ENCODE measurements at regions not wholly inside any gene's neighbourhood (a gene's known extent, or its start where the extent isn't known, plus 50 kb on each side); places are given as distances from the start of the nearest gene placed in this dataset.

GRCh38 chr12:38543151-38543550 is 226.6 kb downstream of the ALG10B start:
- no peaks in the 10 kb centered on the region for H3K4me1 ChIP-seq (ENCODE audit: control insufficient read depth, insufficient read depth, low read length)
- no CpG with 5 or more reads among the region's 1 CpG for WGBS (ENCODE audit: insufficient coverage)
- no peaks in the 10 kb centered on the region for H3K36me3 ChIP-seq (ENCODE audit: control insufficient read depth, insufficient read depth, low read length)
- H3K27me3 ChIP-seq (ENCODE audit: control insufficient read depth, insufficient read depth, low read length), result no peaks in the 10 kb centered on the region
- no peak overlapping the region for H3K27ac ChIP-seq (ENCODE audit: low read depth, low read length)
- no peaks in the 10 kb centered on the region for H3K9me3 ChIP-seq (ENCODE audit: control insufficient read depth, insufficient read depth, low read length)
- DNase-seq (ENCODE audit: low read depth in 4 of 6, low spot score in 6 of 6), result no peak
- H3K4me3 ChIP-seq (ENCODE audit: low read depth, low read length), result no peak overlapping the region

- H3K4me1 ChIP-seq (ENCODE audit: control insufficient read depth, insufficient read depth, low read length), result no peaks in the 10 kb centered on the region
- no peak overlapping the region for H3K4me3 ChIP-seq (ENCODE audit: low read depth, low read length)
- no peak overlapping the region for H3K27ac ChIP-seq (ENCODE audit: low read depth, low read length)
- 30% methylated on average over 3 of the region's 5 CpGs for WGBS (ENCODE audit: insufficient coverage)
- no peaks in the 10 kb centered on the region for H3K9me3 ChIP-seq (ENCODE audit: control insufficient read depth, insufficient read depth, low read length)
- H3K36me3 ChIP-seq (ENCODE audit: control insufficient read depth, insufficient read depth, low read length), result no peaks in the 10 kb centered on the region
- no peaks in the 10 kb centered on the region for H3K27me3 ChIP-seq (ENCODE audit: control insufficient read depth, insufficient read depth, low read length)
- DNase-seq (ENCODE audit: low read depth in 4 of 6, low spot score in 6 of 6), result peak in 2 of 6 donors; percentile 9 to 78
These were observed 227.9 kb downstream of the ALG10B start for GRCh38 chr12:38544330-38545066.

- DNase-seq (ENCODE audit: low read depth in 4 of 6, low spot score in 6 of 6), result no peak
- H3K27ac ChIP-seq (ENCODE audit: low read depth, low read length), result no peak overlapping the region
- H3K4me1 ChIP-seq (ENCODE audit: control insufficient read depth, insufficient read depth, low read length), result no peaks in the 10 kb centered on the region
- WGBS (ENCODE audit: insufficient coverage), result no CpG with 5 or more reads among the region's 1 CpG
- no peaks in the 10 kb centered on the region for H3K9me3 ChIP-seq (ENCODE audit: control insufficient read depth, insufficient read depth, low read length)
- H3K4me3 ChIP-seq (ENCODE audit: low read depth, low read length), result no peak overlapping the region
- H3K27me3 ChIP-seq (ENCODE audit: control insufficient read depth, insufficient read depth, low read length), result no peaks in the 10 kb centered on the region
- H3K36me3 ChIP-seq (ENCODE audit: control insufficient read depth, insufficient read depth, low read length), result no peaks in the 10 kb centered on the region
These were observed 231.0 kb downstream of the ALG10B start for GRCh38 chr12:38547586-38547985.

- Histone ChIP-seq H3K9me3 (ENCODE audit: control insufficient read depth, insufficient read depth, low read length) (no peaks in the 10 kb centered on the region), H3K27ac (ENCODE audit: low read depth, low read length) (no peak overlapping the region), H3K4me3 (ENCODE audit: low read depth, low read length) (no peak overlapping the region), H3K4me1 (ENCODE audit: control insufficient read depth, insufficient read depth, low read length) (no peaks in the 10 kb centered on the region), H3K27me3 (ENCODE audit: control insufficient read depth, insufficient read depth, low read length) (no peaks in the 10 kb centered on the region), H3K36me3 (ENCODE audit: control insufficient read depth, insufficient read depth, low read length) (no peaks in the 10 kb centered on the region)
- 91% methylated on average over 1 of the region's 5 CpGs for WGBS (ENCODE audit: insufficient coverage)
- DNase-seq (ENCODE audit: low read depth in 4 of 6, low spot score in 6 of 6), result no peak
These were observed 239.3 kb downstream of the ALG10B start for GRCh38 chr12:38555620-38556591.

- H3K4me1 ChIP-seq (ENCODE audit: control insufficient read depth, insufficient read depth, low read length), result no peaks in the 10 kb centered on the region
- peak in 1 of 6 donors; percentile 3 for DNase-seq (ENCODE audit: low read depth in 4 of 6, low spot score in 6 of 6)
- no CpG with 5 or more reads among the region's 2 CpGs for WGBS (ENCODE audit: insufficient coverage)
- H3K27me3 ChIP-seq (ENCODE audit: control insufficient read depth, insufficient read depth, low read length), result no peaks in the 10 kb centered on the region
- no peak overlapping the region for H3K27ac ChIP-seq (ENCODE audit: low read depth, low read length)
- no peaks in the 10 kb centered on the region for H3K36me3 ChIP-seq (ENCODE audit: control insufficient read depth, insufficient read depth, low read length)
- no peak overlapping the region for H3K4me3 ChIP-seq (ENCODE audit: low read depth, low read length)
- no peaks in the 10 kb centered on the region for H3K9me3 ChIP-seq (ENCODE audit: control insufficient read depth, insufficient read depth, low read length)
These were observed 240.1 kb downstream of the ALG10B start for GRCh38 chr12:38556647-38557046.

GRCh38 chr12:38585086-38585485 is 268.5 kb downstream of the ALG10B start:
- Histone ChIP-seq H3K9me3 (ENCODE audit: control insufficient read depth, insufficient read depth, low read length) (no peaks in the 10 kb centered on the region), H3K36me3 (ENCODE audit: control insufficient read depth, insufficient read depth, low read length) (no peaks in the 10 kb centered on the region), H3K4me3 (ENCODE audit: low read depth, low read length) (no peak overlapping the region), H3K27ac (ENCODE audit: low read depth, low read length) (no peak overlapping the region), H3K4me1 (ENCODE audit: control insufficient read depth, insufficient read depth, low read length) (no peaks in the 10 kb centered on the region), H3K27me3 (ENCODE audit: control insufficient read depth, insufficient read depth, low read length) (no peaks in the 10 kb centered on the region)
- WGBS (ENCODE audit: insufficient coverage), result no CpG with 5 or more reads among the region's 2 CpGs
- DNase-seq (ENCODE audit: low read depth in 4 of 6, low spot score in 6 of 6), result no peak

- no peak overlapping the region for H3K27ac ChIP-seq (ENCODE audit: low read depth, low read length)
- no peak for DNase-seq (ENCODE audit: low read depth in 4 of 6, low spot score in 6 of 6)
- H3K4me3 ChIP-seq (ENCODE audit: low read depth, low read length), result no peak overlapping the region
- no peaks in the 10 kb centered on the region for H3K4me1 ChIP-seq (ENCODE audit: control insufficient read depth, insufficient read depth, low read length)
- no peaks in the 10 kb centered on the region for H3K27me3 ChIP-seq (ENCODE audit: control insufficient read depth, insufficient read depth, low read length)
- no peaks in the 10 kb centered on the region for H3K9me3 ChIP-seq (ENCODE audit: control insufficient read depth, insufficient read depth, low read length)
- no peaks in the 10 kb centered on the region for H3K36me3 ChIP-seq (ENCODE audit: control insufficient read depth, insufficient read depth, low read length)
These were observed 270.2 kb downstream of the ALG10B start for GRCh38 chr12:38586789-38587188.

GRCh38 chr12:38587594-38587993 is 271.0 kb downstream of the ALG10B start:
- Histone ChIP-seq H3K27me3 (ENCODE audit: control insufficient read depth, insufficient read depth, low read length) (no peaks in the 10 kb centered on the region), H3K9me3 (ENCODE audit: control insufficient read depth, insufficient read depth, low read length) (no peaks in the 10 kb centered on the region), H3K36me3 (ENCODE audit: control insufficient read depth, insufficient read depth, low read length) (no peaks in the 10 kb centered on the region), H3K27ac (ENCODE audit: low read depth, low read length) (no peak overlapping the region), H3K4me1 (ENCODE audit: control insufficient read depth, insufficient read depth, low read length) (no peaks in the 10 kb centered on the region), H3K4me3 (ENCODE audit: low read depth, low read length) (no peak overlapping the region)
- WGBS (ENCODE audit: insufficient coverage), result no CpG with 5 or more reads among the region's 1 CpG
- DNase-seq (ENCODE audit: low read depth in 4 of 6, low spot score in 6 of 6), result no peak

GRCh38 chr12:38588624-38589305 is 272.2 kb downstream of the ALG10B start:
- no peak overlapping the region for H3K4me3 ChIP-seq (ENCODE audit: low read depth, low read length)
- no peak for DNase-seq (ENCODE audit: low read depth in 4 of 6, low spot score in 6 of 6)
- no peaks in the 10 kb centered on the region for H3K9me3 ChIP-seq (ENCODE audit: control insufficient read depth, insufficient read depth, low read length)
- H3K27me3 ChIP-seq (ENCODE audit: control insufficient read depth, insufficient read depth, low read length), result no peaks in the 10 kb centered on the region
- H3K27ac ChIP-seq (ENCODE audit: low read depth, low read length), result no peak overlapping the region
- H3K4me1 ChIP-seq (ENCODE audit: control insufficient read depth, insufficient read depth, low read length), result no peaks in the 10 kb centered on the region
- no peaks in the 10 kb centered on the region for H3K36me3 ChIP-seq (ENCODE audit: control insufficient read depth, insufficient read depth, low read length)
- WGBS (ENCODE audit: insufficient coverage), result 80% methylated on average over 1 of the region's 4 CpGs

All from spinal cord (tissue), 9 donors.